Motor neuron (in vitro differentiated cells): ENCODE measurements at regions not wholly inside any gene's neighbourhood (a gene's known extent, or its start where the extent isn't known, plus 50 kb on each side); places are given as distances from the start of the nearest gene placed in this dataset.

Experiments used
- ATAC-seq, 8 experiments: fragments of 200-7000 bp; cut with Tn5 transposase; replicated peaks in 6 of 8; 2 replicates each; pipeline ENCODE4 v1.8.0; 2021; ENCODE audit warnings: mild to moderate bottlenecking in 8 of 8, moderate library complexity in 8 of 8
- H3K27ac ChIP-seq, 2 donors: fragments of 250-450 bp; sonication (Bioruptor Pico); 2 replicates each; pipeline ENCODE4 v1.9.0; 2021; ENCODE audit warnings: antibody characterized with exemption in 2 of 2, mild to moderate bottlenecking in 2 of 2, moderate library complexity in 1 of 2
- H3K4me1 ChIP-seq, 2 donors: fragments of 250-450 bp; sonication (Bioruptor Pico); replicated peaks in 1 of 2; 2 replicates each; pipeline ENCODE4 v1.6.1; 2021; ENCODE audit warnings: antibody characterized with exemption in 2 of 2, mild to moderate bottlenecking in 2 of 2, moderate library complexity in 1 of 2
- H3K4me3 ChIP-seq, 5 donors: fragments of 250-450 bp; sonication (Bioruptor Pico); 2 replicates each; pipeline ENCODE4 v1.9.0; 2021; ENCODE audit warnings: antibody characterized with exemption in 5 of 5, mild to moderate bottlenecking in 5 of 5, moderate library complexity in 4 of 5
- WGBS, 10 experiments: fragments of 450-650 bp; shearing (Covaris generic); methylation state at CpG; one replicate each; pipeline ENCODE4 v1.0.0; 2022; 5-methylcytosine and 5-hydroxymethylcytosine counted together
- in situ Hi-C, 9 experiments: fragments of 400-800 bp; cut with MboI; loops; one replicate each; pipeline ENCODE4 v1.15.0; 2021; ENCODE audit warnings: low sequenced_read_pairs in 9 of 9, low pct_unique_long_range_greater_than_20kb in 2 of 9; ENCODE audit not compliant: unreplicated experiment in 9 of 9

DNA sequence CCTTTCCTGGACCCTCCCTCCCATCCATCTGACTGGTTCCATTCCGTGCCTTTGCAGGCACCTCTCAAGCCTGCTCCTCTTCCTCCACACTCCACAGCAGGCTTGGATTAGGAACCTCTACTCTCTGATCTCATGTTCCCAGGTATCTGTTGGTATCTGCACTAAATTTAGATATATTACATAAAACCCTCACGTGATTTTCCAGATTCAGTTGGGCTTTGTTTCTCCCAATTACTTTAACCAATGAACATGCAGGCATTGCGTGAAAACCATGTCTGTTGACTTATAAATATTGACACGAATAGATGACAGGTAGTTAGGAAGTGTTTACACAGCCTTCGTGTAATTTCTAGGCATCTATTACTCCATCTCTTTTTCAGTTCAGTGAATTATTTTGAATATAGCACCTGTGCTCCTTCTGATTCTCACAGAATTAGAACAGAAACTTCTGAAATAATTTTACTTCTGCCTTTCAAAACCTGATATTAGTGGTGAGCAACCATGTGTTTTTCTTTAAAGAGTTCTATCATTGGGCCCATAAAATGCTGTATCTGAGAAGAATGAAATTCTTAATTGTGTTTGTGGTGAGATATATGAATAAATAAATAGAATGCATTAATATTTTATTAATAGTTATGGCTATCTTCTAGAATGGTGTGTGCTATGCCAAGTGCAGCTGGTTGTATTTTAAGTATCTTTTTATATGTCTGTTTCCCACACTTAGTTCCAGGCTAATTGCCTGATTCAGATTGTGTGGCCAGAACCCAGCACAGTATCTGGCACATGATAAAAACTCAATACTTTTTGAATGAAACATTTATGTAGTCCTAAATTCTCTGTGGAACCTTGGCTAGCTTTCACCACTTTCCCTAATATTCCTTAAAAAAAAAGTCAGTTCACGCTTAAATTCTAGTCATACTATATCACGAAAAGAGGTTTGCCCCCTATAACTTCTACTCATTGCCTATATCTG lies 304.8 kb downstream of the QDPR start:
- no peaks in the 10 kb centered on the region for H3K4me1 ChIP-seq
- in situ Hi-C loops = no loop called here
- no peak overlapping the region for H3K4me3 ChIP-seq
- ATAC-seq = no peak
- no peak overlapping the region for H3K27ac ChIP-seq
- WGBS, 10 experiments = 68 to 100% (median 88%) methylated on average over 1 to 7 of the region's 7 CpGs

DNA sequence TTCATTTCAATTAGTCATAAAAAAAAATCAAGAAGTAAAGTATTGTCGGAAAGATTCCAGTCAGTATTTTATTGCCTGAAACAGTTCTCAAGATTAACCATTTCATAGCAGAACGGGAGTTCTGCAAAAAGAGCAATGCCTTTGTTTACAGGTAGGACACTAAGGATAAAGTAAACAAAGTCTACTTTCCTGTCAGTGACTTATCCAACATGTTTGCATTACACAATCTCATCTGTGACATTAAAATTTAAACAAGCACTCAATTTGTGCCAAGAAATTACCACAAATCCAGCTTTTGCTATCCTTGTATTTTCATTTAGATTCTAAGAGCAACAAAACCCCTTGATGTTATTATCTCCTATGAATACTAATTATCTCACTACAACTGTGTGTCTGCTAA lies 306.5 kb upstream of the LDB2 start:
- WGBS, 10 experiments = 33 to 100% (median 64%) methylated on average over 1 to 2 of the region's 2 CpGs; no CpG with 5 or more reads in 2 of the 10 experiments
- Histone ChIP-seq H3K27ac (no peak overlapping the region), H3K4me3 (no peak overlapping the region), H3K4me1 (no peaks in the 10 kb centered on the region)
- ATAC-seq = no peak
- in situ Hi-C loops = no loop called here

DNA sequence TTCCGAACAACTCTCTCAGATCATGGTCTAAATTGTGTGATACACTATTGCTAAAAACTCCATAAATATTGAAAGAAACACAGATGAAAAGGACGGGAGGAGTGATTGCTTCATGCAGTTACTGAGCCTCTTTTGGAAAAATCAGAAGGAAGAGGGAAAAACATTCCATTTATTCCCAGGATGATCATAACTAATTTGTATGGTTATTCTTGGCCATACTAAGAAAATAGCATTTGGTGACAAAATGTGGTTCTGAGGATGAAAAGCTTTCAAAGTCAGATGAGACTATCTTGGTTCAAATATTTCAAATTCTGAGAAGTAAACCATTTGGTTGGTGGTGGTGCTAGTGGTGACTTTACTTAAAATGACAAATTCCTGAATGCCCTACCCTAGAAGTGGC lies 305.4 kb upstream of the LDB2 start:
- no peaks in the 10 kb centered on the region for H3K4me1 ChIP-seq
- H3K4me3 ChIP-seq = no peak overlapping the region
- WGBS, 10 experiments = 31 to 100% (median 83%) methylated on average over 1 to 2 of the region's 2 CpGs; no CpG with 5 or more reads in 1 of the 10 experiments
- H3K27ac ChIP-seq = no peak overlapping the region
- in situ Hi-C loops = no loop called here
- no peak for ATAC-seq

DNA sequence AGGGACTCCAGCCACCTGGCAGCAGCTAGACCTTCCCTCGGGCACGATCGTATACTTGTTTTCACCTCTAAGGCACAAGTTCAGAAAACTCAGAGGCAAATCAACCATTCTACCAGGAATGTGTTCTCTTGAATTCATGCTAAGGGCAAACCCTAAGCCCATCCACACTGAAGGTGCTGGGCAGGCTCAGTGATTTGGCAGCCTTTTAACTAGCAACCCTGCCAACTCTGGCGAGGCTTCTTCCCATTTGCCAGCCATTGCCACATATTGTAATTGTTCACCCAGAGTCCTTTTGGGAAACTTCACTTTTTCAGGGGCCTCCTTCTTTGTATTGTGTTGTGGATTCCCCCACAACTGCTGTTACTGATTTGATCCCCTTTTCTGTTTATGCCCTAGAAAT lies 298.6 kb upstream of the LDB2 start:
- H3K4me1 ChIP-seq = no peaks in the 10 kb centered on the region
- ATAC-seq = no peak
- WGBS, 10 experiments = 88 to 100% (median 100%) methylated on average over 1 to 4 of the region's 4 CpGs; no CpG with 5 or more reads in 6 of the 10 experiments
- H3K27ac ChIP-seq = no peak overlapping the region
- no peak overlapping the region for H3K4me3 ChIP-seq
- in situ Hi-C loops = no loop called here

DNA sequence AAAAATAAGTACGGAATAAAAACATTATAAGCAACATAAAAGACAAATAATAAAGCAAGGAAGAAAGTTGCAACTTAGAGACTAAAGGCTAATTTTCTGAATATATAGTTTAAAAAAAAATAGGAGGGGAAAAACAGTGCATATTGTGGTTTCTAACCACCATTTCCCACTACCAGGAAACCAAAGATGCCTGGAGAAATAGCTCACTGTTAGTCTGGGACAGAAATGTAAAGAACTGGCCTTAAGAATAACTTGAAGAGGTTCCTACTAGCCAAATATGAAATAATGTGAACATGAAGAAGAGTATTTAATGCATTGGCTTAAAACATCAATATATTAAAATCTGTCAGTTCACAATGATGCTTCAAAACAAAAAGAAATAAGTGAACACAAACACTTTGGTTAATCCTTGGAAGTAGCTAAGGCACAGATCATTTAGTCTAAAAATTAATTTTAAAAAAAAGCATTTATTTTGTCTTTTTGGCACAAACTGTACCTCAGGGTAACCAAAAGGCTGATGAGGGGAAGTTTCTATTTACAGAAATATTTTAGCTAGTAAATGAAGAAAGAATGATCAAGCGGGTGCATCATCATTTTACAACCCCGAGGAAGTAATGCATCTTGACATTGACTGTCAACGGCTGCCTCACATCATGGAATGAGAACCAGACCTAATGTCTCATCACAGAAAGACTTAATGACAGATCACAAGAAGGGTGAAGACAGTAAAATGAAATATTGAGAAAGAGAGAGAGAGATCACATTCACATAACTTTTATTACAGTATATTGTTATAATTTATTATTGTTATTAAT lies 297.2 kb upstream of the LDB2 start:
- no peak for ATAC-seq
- H3K27ac ChIP-seq = no peak overlapping the region
- no peak overlapping the region for H3K4me3 ChIP-seq
- in situ Hi-C loops = no loop called here
- 28 to 100% (median 86%) methylated on average over 1 to 4 of the region's 4 CpGs for WGBS, 10 experiments
- no peaks in the 10 kb centered on the region for H3K4me1 ChIP-seq

DNA sequence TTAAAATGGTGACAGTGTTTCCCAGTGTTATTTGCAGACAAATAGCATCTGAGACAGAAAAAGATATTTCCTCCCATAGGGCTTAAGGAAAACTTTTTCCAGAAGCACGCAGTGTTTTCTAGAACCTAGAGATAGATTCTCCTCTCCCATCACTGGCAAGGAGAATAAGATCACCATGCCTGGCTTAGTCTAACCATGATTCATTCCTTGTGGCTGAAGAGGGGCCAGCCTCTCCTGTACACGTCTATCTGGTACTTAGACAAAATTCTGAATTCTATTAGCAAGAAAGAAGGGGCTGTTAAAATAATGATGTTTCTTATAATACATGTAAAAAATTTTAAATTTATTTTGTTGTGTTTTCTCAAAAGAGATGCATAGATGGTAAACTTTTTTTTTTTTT lies 296.1 kb upstream of the LDB2 start:
- Histone ChIP-seq H3K27ac (no peak overlapping the region), H3K4me3 (no peak overlapping the region), H3K4me1 (no peaks in the 10 kb centered on the region)
- WGBS, 10 experiments = 40 to 83% (median 50%) methylated on average over 1 to 2 of the region's 2 CpGs; no CpG with 5 or more reads in 7 of the 10 experiments
- no peak for ATAC-seq
- in situ Hi-C loops = no loop called here

DNA sequence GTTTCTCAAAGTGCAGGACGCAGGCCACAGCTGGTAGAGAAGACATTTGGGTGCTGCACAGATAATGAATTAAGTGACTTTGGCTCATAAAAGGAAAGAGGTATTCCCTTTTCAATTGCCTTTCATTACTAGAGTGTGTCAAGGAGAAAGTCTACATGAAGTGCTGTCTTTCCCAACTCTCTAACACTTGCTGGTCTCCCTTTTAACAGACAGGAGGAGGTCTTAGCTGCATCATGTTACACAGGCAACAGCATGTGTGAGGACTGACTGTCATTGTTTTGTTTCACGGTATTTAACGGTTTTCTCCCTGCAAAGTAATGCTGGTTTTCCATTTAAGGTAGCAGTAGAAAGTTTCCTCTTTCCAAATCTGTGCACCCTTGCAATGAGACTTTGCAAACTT lies 291.3 kb upstream of the LDB2 start:
- no peak for ATAC-seq
- Histone ChIP-seq H3K4me3 (no peak overlapping the region), H3K4me1 (peaks cover 23 to 24% of the 10 kb centered on the region in 2 donors), H3K27ac (no peak overlapping the region)
- in situ Hi-C loops = no loop called here
- 45 to 100% (median 83%) methylated on average over 1 to 3 of the region's 3 CpGs; no CpG with 5 or more reads in 3 of the 10 experiments for WGBS, 10 experiments

DNA sequence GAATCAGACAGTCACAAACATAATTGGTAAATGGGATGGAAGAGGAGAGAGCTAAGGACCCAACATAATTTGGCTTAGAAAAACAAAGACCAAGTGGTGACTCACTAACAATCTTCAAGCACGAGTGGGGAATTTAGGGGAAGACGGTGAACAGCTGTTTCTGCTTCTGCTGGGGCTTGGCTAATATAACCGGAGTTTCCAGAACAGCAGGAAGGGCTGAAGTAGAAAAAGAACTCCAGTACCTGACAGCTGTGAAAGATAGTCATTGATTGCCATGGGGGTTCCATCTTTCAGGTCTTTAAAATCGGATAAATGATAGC lies 290.9 kb upstream of the LDB2 start:
- ATAC-seq = peak in 2 of 8 experiments; percentile 14 to 58
- WGBS, 10 experiments = 0 to 92% (median 58%) methylated on average over 1 to 4 of the region's 4 CpGs; no CpG with 5 or more reads in 2 of the 10 experiments
- no peak overlapping the region for H3K4me3 ChIP-seq
- peaks cover 23 to 24% of the 10 kb centered on the region in 2 donors for H3K4me1 ChIP-seq
- H3K27ac ChIP-seq = no peak overlapping the region
- in situ Hi-C loops = no loop called here

DNA sequence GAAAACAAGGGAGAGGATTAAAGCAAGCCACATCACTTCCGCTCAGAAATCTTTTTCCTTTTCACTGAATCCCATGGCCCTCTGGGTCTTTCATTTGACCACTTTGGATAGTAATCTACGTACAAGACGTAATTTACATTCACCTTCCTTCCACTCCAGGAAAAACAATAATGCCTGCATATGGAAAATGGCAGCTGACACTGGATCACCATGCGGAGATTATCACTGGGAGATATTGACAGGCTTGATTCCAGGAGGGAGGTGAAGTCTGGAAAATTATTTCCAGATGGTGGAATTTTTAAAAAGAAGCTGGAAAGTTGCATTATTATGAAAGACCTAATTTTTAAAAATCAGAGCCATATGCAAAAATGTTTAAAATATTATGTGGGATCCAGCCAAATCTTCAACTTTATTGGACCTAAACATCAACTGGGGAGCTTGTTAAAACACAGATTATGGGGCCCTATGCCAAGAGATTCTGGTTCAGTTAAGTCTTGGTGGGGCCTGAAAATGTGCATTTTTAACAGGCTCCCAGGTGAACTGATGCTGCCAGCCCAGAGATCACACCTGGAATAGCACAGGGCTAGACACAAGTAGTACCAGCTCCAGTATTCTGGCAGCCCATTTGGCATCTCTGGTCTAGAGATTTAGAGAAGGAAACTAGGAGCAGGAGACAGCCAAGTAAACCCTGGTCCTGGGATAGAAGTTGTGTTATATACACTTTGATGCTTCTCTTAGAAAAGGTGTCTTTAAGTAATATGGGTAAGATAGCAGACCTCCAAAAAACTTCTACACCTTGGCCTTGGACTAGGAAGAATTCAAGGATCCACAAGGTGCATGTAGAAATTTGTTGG lies 290.3 kb upstream of the LDB2 start:
- Histone ChIP-seq H3K27ac (peak overlapping the region in 1 of 2 donors; percentile 19), H3K4me3 (no peak overlapping the region), H3K4me1 (peaks cover 23 to 24% of the 10 kb centered on the region in 2 donors)
- ATAC-seq = peak in 4 of 8 experiments; percentile 7 to 52 (median 12)
- 5 to 100% (median 71%) methylated on average over 1 to 4 of the region's 4 CpGs for WGBS, 10 experiments
- in situ Hi-C loops = no loop called here

DNA sequence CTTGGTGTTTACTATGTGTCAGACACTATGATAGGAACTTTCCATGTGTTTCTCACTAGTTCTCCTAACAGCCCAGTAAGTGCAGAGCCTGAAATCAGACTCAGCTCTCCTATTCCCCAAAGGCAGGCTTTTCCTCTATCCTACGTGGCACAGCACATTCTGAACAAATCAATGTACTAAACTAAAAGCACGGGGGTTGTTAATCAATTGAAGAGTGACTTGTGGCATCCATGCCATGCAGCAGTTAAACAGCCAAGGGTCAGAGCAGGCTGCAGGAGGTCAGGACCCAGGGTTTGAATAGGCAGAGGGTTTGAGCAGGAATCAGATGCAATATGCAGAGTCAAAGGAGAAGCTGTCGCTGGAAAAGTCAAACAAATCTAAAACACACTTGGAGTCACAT lies 289.7 kb upstream of the LDB2 start:
- H3K4me1 ChIP-seq = peaks cover 23 to 24% of the 10 kb centered on the region in 2 donors
- H3K4me3 ChIP-seq = no peak overlapping the region
- peak in 6 of 8 experiments; percentile 7 to 31 (median 28) for ATAC-seq
- in situ Hi-C loops = no loop called here
- H3K27ac ChIP-seq = peak overlapping the region in 1 of 2 donors; percentile 19
- 0 to 37% (median 19%) methylated on average over 1 to 3 of the region's 3 CpGs; no CpG with 5 or more reads in 2 of the 10 experiments for WGBS, 10 experiments

DNA sequence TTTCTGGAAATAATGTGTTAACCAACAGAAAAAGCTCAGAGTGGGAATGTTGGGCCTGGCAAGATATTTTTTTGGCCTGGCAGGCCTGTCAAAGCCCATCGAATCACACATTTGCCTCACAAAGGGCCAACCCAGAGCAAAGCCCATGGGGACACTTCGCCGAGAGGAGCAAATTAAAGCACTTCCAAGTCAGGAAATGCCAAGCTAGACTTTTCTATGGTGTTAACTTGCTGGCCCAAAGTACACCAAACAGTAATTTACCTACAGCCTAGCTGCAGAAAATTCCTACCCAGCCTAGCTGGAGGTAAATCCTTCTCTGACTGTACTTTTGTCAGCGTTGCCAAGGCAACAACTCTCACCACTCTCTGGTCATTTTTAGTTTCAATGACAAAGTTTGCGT lies 288.6 kb upstream of the LDB2 start:
- in situ Hi-C loops = no loop called here
- no peak overlapping the region for H3K4me3 ChIP-seq
- H3K4me1 ChIP-seq = peaks cover 24 to 26% of the 10 kb centered on the region in 2 donors
- H3K27ac ChIP-seq = no peak overlapping the region
- ATAC-seq = peak in 4 of 8 experiments; percentile 24 to 89 (median 36)
- WGBS, 10 experiments = 20 to 100% (median 67%) methylated on average over 2 to 5 of the region's 5 CpGs; no CpG with 5 or more reads in 1 of the 10 experiments

DNA sequence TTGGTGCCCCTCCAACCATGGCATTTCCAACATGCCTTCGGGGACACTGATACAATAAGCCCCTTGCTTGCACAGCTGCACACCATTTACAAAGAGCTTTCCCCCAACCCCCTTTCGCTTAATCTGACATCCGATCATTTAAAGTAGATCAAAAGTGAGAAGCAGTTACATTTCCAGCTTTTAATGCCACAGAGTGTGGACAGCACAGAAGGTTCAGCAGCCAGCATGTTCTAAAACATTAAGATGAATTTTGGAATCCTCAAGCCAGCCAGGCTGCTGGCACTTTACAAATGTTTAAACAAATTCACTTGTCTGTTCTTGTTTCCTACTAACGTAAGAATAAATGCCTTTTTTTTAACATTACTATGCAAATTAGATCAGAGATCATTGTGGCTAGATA lies 284.4 kb upstream of the LDB2 start:
- peak in 1 of 8 experiments; percentile 30 for ATAC-seq
- WGBS, 10 experiments = 30 to 100% (median 80%) methylated on average over 1 to 4 of the region's 4 CpGs; no CpG with 5 or more reads in 1 of the 10 experiments
- Histone ChIP-seq H3K4me1 (peaks cover 10 to 14% of the 10 kb centered on the region in 2 donors), H3K4me3 (no peak overlapping the region), H3K27ac (no peak overlapping the region)
- in situ Hi-C loops = no loop called here
